Brain microvascular endothelial cell (primary cell): ENCODE measurements at regions not wholly inside any gene's neighbourhood (a gene's known extent, or its start where the extent isn't known, plus 50 kb on each side); places are given as distances from the start of the nearest gene placed in this dataset.

ENCODE experiments used
- DNase-seq: peaks from one replicate; pipeline ENCODE4 v3.0.0-alpha.2; 2020
- H3K27ac ChIP-seq: fragments of 250-450 bp; sonication (Bioruptor Pico); 2 replicates; pipeline ENCODE4 v1.5.1; 2020; ENCODE audit warnings: mild to moderate bottlenecking, moderate library complexity
- H3K27me3 ChIP-seq: fragments of 250-450 bp; sonication (Bioruptor Pico); replicated peaks from 2 replicates; pipeline ENCODE4 v1.5.1; 2020; ENCODE audit warnings: mild to moderate bottlenecking
- H3K36me3 ChIP-seq: fragments of 250-450 bp; sonication (Bioruptor Pico); replicated peaks from 2 replicates; pipeline ENCODE4 v1.5.1; 2020; ENCODE audit warnings: mild to moderate bottlenecking
- H3K4me3 ChIP-seq: 2 replicates; pipeline ENCODE4 v1.5.1; 2011; ENCODE audit warnings: low read depth, mild to moderate bottlenecking, control low read depth, low read length, moderate library complexity
- in situ Hi-C: cut with HindIII; loops from 2 replicates; pipeline ENCODE4 v1.10.0; 2017; ENCODE audit warnings: low sequenced_read_pairs, low pct_ligation_motif_present
- TF ChIP-seq, protein P1 (sequence below): IDR thresholded peaks from 2 replicates; pipeline ENCODE4 v1.5.1; 2011; ENCODE audit warnings: low read depth, mild to moderate bottlenecking, moderate library complexity, low read length, control low read depth, inconsistent platforms; ENCODE audit errors: missing control alignments

DNA sequence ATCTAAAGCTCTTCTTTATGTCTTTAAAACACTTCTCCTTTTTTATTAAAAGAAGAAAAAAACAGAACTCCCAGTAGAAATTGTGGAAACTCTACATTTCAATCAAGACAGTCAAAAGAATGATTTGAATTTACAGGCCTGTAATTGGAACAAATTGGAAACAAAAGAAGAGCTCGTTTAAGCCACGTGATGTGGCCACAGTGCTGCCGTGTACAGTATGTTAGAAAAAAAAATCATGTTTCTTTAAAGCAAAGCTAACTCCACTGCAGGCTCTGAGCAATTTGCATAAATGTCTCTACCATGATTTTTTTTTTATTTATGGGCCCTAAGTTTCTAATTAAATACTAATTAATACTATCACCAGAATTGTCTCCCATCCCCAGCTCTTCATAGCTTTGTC is 325.6 kb downstream of the ZSWIM6 start:
- in situ Hi-C loops, result no loop called here
- TF ChIP-seq, protein P1, sequence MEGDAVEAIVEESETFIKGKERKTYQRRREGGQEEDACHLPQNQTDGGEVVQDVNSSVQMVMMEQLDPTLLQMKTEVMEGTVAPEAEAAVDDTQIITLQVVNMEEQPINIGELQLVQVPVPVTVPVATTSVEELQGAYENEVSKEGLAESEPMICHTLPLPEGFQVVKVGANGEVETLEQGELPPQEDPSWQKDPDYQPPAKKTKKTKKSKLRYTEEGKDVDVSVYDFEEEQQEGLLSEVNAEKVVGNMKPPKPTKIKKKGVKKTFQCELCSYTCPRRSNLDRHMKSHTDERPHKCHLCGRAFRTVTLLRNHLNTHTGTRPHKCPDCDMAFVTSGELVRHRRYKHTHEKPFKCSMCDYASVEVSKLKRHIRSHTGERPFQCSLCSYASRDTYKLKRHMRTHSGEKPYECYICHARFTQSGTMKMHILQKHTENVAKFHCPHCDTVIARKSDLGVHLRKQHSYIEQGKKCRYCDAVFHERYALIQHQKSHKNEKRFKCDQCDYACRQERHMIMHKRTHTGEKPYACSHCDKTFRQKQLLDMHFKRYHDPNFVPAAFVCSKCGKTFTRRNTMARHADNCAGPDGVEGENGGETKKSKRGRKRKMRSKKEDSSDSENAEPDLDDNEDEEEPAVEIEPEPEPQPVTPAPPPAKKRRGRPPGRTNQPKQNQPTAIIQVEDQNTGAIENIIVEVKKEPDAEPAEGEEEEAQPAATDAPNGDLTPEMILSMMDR, result no peak
- H3K36me3 ChIP-seq, result no peaks in the 10 kb centered on the region
- H3K4me3 ChIP-seq, result no peak overlapping the region
- no peaks in the 10 kb centered on the region for H3K27me3 ChIP-seq
- no peak for DNase-seq
- no peak overlapping the region for H3K27ac ChIP-seq

DNA sequence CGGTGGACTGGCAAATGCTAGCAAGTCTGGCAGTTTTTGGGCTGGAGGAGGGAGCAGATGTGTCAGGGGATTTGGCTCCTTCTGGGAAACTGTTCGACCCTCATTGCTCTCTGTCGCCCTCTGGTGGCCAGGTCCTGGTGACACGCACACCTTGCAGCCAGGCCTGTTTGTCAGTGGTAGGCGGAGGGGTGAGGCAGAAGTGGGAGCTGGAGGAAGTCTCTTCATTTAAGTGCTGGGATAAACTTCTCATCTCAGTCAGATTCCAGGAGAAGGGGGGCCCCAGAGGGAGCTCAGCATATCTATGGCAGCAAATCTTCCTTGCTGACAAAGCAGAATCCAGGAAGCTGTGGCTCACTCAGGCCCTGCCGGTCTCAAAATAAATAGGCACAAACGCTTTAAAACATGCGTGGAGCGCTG is 326.5 kb downstream of the ZSWIM6 start:
- H3K27ac ChIP-seq, result no peak overlapping the region
- no peak overlapping the region for H3K4me3 ChIP-seq
- no peaks in the 10 kb centered on the region for H3K27me3 ChIP-seq
- peak; percentile 49 for DNase-seq
- TF ChIP-seq, protein P1, result peak; percentile 97
- H3K36me3 ChIP-seq, result no peaks in the 10 kb centered on the region
- in situ Hi-C loops, result no loop called here

DNA sequence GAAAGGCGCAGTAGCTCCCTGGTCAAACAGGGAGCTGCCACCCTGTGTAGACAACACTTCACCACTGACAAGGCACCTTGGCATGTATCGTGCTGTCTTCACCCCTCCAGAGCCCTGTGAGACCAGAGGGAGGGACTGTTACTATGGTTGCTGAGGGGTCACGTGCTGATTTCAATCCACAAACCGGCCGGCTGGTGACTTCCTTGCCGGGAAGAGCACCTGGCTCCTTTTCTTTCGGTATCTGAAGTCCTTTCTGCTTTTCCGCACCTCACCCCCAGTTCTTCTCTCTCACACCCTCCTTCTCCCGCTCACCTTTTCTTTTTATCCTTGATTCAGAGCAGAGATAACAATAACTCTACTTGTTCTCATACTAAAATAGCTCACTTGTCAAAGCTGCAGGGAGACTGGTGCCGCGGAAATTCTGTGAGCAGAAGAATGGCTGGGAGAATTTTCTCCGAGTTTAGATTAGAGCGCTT is 327.2 kb downstream of the ZSWIM6 start:
- no peak for DNase-seq
- Histone ChIP-seq H3K4me3 (no peak overlapping the region), H3K36me3 (no peaks in the 10 kb centered on the region), H3K27ac (no peak overlapping the region), H3K27me3 (no peaks in the 10 kb centered on the region)
- TF ChIP-seq, protein P1, result no peak
- in situ Hi-C loops, result no loop called here

DNA sequence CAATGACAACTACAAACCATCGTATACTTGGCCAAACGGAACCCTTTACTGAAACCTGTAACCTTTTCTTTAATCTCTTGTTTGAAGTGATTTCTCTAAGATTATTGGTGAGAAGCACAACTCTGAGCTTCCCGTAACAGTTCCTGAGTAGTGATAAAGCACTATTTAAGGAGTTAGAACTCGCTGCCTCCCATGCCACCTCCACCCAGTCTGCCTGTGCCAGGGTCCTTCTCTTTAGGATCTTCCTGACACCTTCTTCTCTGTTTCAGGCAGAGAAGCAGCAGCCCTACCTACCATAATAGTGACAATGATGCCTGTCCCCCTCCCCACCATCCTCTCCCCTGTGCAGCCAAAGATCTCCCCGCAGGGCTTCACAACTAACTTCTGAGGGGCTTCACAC is 330.6 kb downstream of the ZSWIM6 start:
- DNase-seq, result no peak
- no peak overlapping the region for H3K4me3 ChIP-seq
- no peaks in the 10 kb centered on the region for H3K27me3 ChIP-seq
- H3K27ac ChIP-seq, result no peak overlapping the region
- in situ Hi-C loops, result no loop called here
- H3K36me3 ChIP-seq, result no peaks in the 10 kb centered on the region
- TF ChIP-seq, protein P1, result no peak

DNA sequence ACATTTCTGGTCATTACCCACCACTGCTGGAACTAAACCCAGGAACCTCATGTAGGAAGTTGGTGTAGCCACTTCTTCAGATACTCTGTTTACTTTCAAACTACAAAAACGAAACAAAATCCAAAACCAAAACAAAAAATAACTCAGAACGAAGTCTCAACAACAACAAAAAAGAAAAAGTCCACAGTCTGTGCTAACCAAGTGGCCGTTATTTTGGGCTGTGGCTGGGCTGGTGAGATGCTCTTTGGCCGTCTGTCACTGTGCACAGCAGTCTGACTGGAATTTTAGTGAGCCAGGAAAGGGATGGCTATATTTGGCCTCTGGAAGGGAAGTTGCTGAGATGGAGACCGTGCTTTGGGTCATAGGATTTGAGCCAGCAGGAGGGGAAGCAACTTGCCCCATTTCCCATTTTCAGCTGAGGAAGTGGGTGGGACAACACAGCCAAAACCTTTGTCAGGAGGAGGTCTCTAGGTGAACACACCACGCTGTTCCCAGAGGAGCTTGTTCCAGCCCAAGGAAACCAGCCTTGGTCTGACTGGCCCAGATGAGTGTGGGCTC is 334.1 kb downstream of the ZSWIM6 start:
- Histone ChIP-seq H3K4me3 (no peak overlapping the region), H3K27ac (no peak overlapping the region), H3K27me3 (no peaks in the 10 kb centered on the region), H3K36me3 (no peaks in the 10 kb centered on the region)
- in situ Hi-C loops, result no loop called here
- TF ChIP-seq, protein P1, result no peak
- no peak for DNase-seq
